ENCODE measurements at regions not wholly inside any gene's neighbourhood (a gene's known extent, or its start where the extent isn't known, plus 50 kb on each side); places are given as distances from the start of the nearest gene placed in this dataset.

GRCh38 chr4:157772907-157773306 is 399.9 kb downstream of the GASK1B start:
- Histone ChIP-seq H3K9me3 (ENCODE audit: control insufficient read depth, low read length) (no peaks in the 10 kb centered on the region), H3K27ac (ENCODE audit: low read depth in 1 of 2, low read length in 2 of 2) (no peak overlapping the region), H3K4me3 (ENCODE audit: low read length in 2 of 2) (no peak overlapping the region), H3K36me3 (ENCODE audit: control insufficient read depth in 1 of 2, insufficient read depth in 2 of 2, low read length in 1 of 2) (no peaks in the 10 kb centered on the region), H3K4me1 (ENCODE audit: control insufficient read depth in 1 of 2, insufficient read depth in 2 of 2, low read length in 2 of 2) (no peaks in the 10 kb centered on the region), H3K27me3 (ENCODE audit: control insufficient read depth in 1 of 2, insufficient read depth in 2 of 2, low read length in 1 of 2) (no peaks in the 10 kb centered on the region)
- intact Hi-C loops (cut with DNase I) = no loop called here
- 57 to 71% methylated on average over 1 of the region's 1 CpG for WGBS, 2 donors
- no peak for ATAC-seq (ENCODE audit: low FRiP score)
- no peak for DNase-seq

- no peak for DNase-seq
- 38 to 56% methylated on average over 1 of the region's 1 CpG for WGBS, 2 donors
- Histone ChIP-seq H3K4me1 (ENCODE audit: control insufficient read depth in 1 of 2, insufficient read depth in 2 of 2, low read length in 2 of 2) (no peaks in the 10 kb centered on the region), H3K27me3 (ENCODE audit: control insufficient read depth in 1 of 2, insufficient read depth in 2 of 2, low read length in 1 of 2) (no peaks in the 10 kb centered on the region), H3K4me3 (ENCODE audit: low read length in 2 of 2) (no peak overlapping the region), H3K9me3 (ENCODE audit: control insufficient read depth, low read length) (no peaks in the 10 kb centered on the region), H3K36me3 (ENCODE audit: control insufficient read depth in 1 of 2, insufficient read depth in 2 of 2, low read length in 1 of 2) (no peaks in the 10 kb centered on the region), H3K27ac (ENCODE audit: low read depth in 1 of 2, low read length in 2 of 2) (no peak overlapping the region)
- no peak for ATAC-seq (ENCODE audit: low FRiP score)
- intact Hi-C loops (cut with DNase I) = no loop called here
These were observed 404.4 kb downstream of the GASK1B start for GRCh38 chr4:157768419-157768818.

- 71% methylated on average over 1 of the region's 1 CpG for WGBS, 2 donors
- intact Hi-C loops (cut with DNase I) = no loop called here
- Histone ChIP-seq H3K4me3 (ENCODE audit: low read length in 2 of 2) (no peak overlapping the region), H3K4me1 (ENCODE audit: control insufficient read depth in 1 of 2, insufficient read depth in 2 of 2, low read length in 2 of 2) (no peaks in the 10 kb centered on the region), H3K27ac (ENCODE audit: low read depth in 1 of 2, low read length in 2 of 2) (no peak overlapping the region), H3K36me3 (ENCODE audit: control insufficient read depth in 1 of 2, insufficient read depth in 2 of 2, low read length in 1 of 2) (no peaks in the 10 kb centered on the region), H3K9me3 (ENCODE audit: control insufficient read depth, low read length) (no peaks in the 10 kb centered on the region), H3K27me3 (ENCODE audit: control insufficient read depth in 1 of 2, insufficient read depth in 2 of 2, low read length in 1 of 2) (no peaks in the 10 kb centered on the region)
- ATAC-seq (ENCODE audit: low FRiP score) (no peak), DNase-seq (no peak)
These were observed 409.3 kb downstream of the GASK1B start for GRCh38 chr4:157763490-157763889.

DNA sequence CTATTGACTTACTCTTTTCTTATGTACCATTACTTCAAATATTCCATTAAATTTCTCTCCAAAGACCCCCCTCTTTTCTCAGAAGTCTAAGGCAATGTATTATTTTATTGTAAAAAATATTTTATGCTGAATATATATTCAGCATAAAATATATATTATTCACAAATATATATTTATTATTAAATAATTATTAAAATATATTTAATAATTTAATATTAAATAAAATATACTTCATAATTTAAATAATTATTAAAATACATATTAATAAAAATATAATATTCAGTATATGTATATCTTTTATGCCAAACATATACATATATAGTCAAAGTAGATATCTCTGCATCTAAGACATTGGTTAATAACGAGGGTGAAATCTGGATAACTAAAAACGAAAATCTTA is 418.4 kb downstream of the GASK1B start:
- DNase-seq (no peak), ATAC-seq (ENCODE audit: low FRiP score) (no peak)
- no peaks in the 10 kb centered on the region for H3K9me3 ChIP-seq (ENCODE audit: control insufficient read depth, low read length)
- no peak overlapping the region for H3K4me3 ChIP-seq (ENCODE audit: low read length in 2 of 2)
- H3K27me3 ChIP-seq (ENCODE audit: control insufficient read depth in 1 of 2, insufficient read depth in 2 of 2, low read length in 1 of 2) = no peaks in the 10 kb centered on the region
- H3K4me1 ChIP-seq (ENCODE audit: control insufficient read depth in 1 of 2, insufficient read depth in 2 of 2, low read length in 2 of 2) = no peaks in the 10 kb centered on the region
- intact Hi-C loops (cut with DNase I) = no loop called here
- H3K27ac ChIP-seq (ENCODE audit: low read depth in 1 of 2, low read length in 2 of 2) = no peak overlapping the region
- 89 to 93% methylated on average over 2 of the region's 2 CpGs for WGBS, 2 donors
- H3K36me3 ChIP-seq (ENCODE audit: control insufficient read depth in 1 of 2, insufficient read depth in 2 of 2, low read length in 1 of 2) = no peaks in the 10 kb centered on the region

DNA sequence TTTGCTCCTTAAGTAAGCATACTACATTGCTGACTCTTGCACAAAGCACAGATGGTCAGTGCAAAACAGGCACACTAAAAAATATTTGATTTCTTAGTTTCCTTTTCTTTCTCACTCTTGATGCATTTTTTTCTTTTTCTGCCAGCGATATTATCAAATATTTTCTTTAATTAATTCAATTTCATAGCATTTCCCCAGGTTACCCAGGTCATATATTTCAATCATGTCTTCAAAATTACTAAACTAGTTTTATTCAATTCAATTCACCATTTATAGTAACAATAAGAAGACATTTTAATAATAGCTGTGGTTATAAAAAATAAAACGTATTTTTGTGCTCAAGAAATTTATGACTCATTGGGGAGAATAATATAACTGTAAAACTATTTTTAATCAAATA is 421.2 kb downstream of the GASK1B start:
- DNase-seq = no peak
- Histone ChIP-seq H3K36me3 (ENCODE audit: control insufficient read depth in 1 of 2, insufficient read depth in 2 of 2, low read length in 1 of 2) (no peaks in the 10 kb centered on the region), H3K4me1 (ENCODE audit: control insufficient read depth in 1 of 2, insufficient read depth in 2 of 2, low read length in 2 of 2) (no peaks in the 10 kb centered on the region), H3K4me3 (ENCODE audit: low read length in 2 of 2) (no peak overlapping the region), H3K9me3 (ENCODE audit: control insufficient read depth, low read length) (no peaks in the 10 kb centered on the region), H3K27me3 (ENCODE audit: control insufficient read depth in 1 of 2, insufficient read depth in 2 of 2, low read length in 1 of 2) (no peaks in the 10 kb centered on the region), H3K27ac (ENCODE audit: low read depth in 1 of 2, low read length in 2 of 2) (no peak overlapping the region)
- no peak for ATAC-seq (ENCODE audit: low FRiP score)
- intact Hi-C loops (cut with DNase I) = no loop called here
- whole genome bisulfite sequencing, 2 donors = 21 to 22% methylated on average over 2 of the region's 2 CpGs

- H3K27ac ChIP-seq (ENCODE audit: low read depth in 1 of 2, low read length in 2 of 2) = no peak overlapping the region
- H3K4me1 ChIP-seq (ENCODE audit: control insufficient read depth in 1 of 2, insufficient read depth in 2 of 2, low read length in 2 of 2) = no peaks in the 10 kb centered on the region
- no peaks in the 10 kb centered on the region for H3K9me3 ChIP-seq (ENCODE audit: control insufficient read depth, low read length)
- no peak for DNase-seq
- H3K4me3 ChIP-seq (ENCODE audit: low read length in 2 of 2) = no peak overlapping the region
- intact Hi-C loops (cut with DNase I) = no loop called here
- no peaks in the 10 kb centered on the region for H3K36me3 ChIP-seq (ENCODE audit: control insufficient read depth in 1 of 2, insufficient read depth in 2 of 2, low read length in 1 of 2)
- ATAC-seq (ENCODE audit: low FRiP score) = no peak
- 6 to 7% methylated on average over 1 of the region's 1 CpG for WGBS, 2 donors
- H3K27me3 ChIP-seq (ENCODE audit: control insufficient read depth in 1 of 2, insufficient read depth in 2 of 2, low read length in 1 of 2) = no peaks in the 10 kb centered on the region
These were observed 431.2 kb downstream of the GASK1B start for GRCh38 chr4:157741642-157742041.

GRCh38 chr4:157739242-157739641 is 433.6 kb downstream of the GASK1B start:
- Histone ChIP-seq H3K27me3 (ENCODE audit: control insufficient read depth in 1 of 2, insufficient read depth in 2 of 2, low read length in 1 of 2) (no peaks in the 10 kb centered on the region), H3K4me3 (ENCODE audit: low read length in 2 of 2) (no peak overlapping the region), H3K27ac (ENCODE audit: low read depth in 1 of 2, low read length in 2 of 2) (no peak overlapping the region), H3K9me3 (ENCODE audit: control insufficient read depth, low read length) (no peaks in the 10 kb centered on the region), H3K36me3 (ENCODE audit: control insufficient read depth in 1 of 2, insufficient read depth in 2 of 2, low read length in 1 of 2) (no peaks in the 10 kb centered on the region), H3K4me1 (ENCODE audit: control insufficient read depth in 1 of 2, insufficient read depth in 2 of 2, low read length in 2 of 2) (no peaks in the 10 kb centered on the region)
- intact Hi-C loops (cut with DNase I) = no loop called here
- DNase-seq (no peak), ATAC-seq (ENCODE audit: low FRiP score) (no peak)
- 34 to 42% methylated on average over 2 of the region's 2 CpGs for WGBS, 2 donors

- 95 to 97% methylated on average over 3 of the region's 3 CpGs for WGBS, 2 donors
- Histone ChIP-seq H3K9me3 (ENCODE audit: control insufficient read depth, low read length) (no peaks in the 10 kb centered on the region), H3K4me3 (ENCODE audit: low read length in 2 of 2) (no peak overlapping the region), H3K36me3 (ENCODE audit: control insufficient read depth in 1 of 2, insufficient read depth in 2 of 2, low read length in 1 of 2) (no peaks in the 10 kb centered on the region), H3K4me1 (ENCODE audit: control insufficient read depth in 1 of 2, insufficient read depth in 2 of 2, low read length in 2 of 2) (peaks cover 0 to 1% of the 10 kb centered on the region in 2 donors), H3K27me3 (ENCODE audit: control insufficient read depth in 1 of 2, insufficient read depth in 2 of 2, low read length in 1 of 2) (no peaks in the 10 kb centered on the region), H3K27ac (ENCODE audit: low read depth in 1 of 2, low read length in 2 of 2) (no peak overlapping the region)
- intact Hi-C loops (cut with DNase I) = no loop called here
- ATAC-seq (ENCODE audit: low FRiP score) = no peak
- no peak for DNase-seq
These were observed 444.6 kb downstream of the GASK1B start for GRCh38 chr4:157728215-157728614.

DNA sequence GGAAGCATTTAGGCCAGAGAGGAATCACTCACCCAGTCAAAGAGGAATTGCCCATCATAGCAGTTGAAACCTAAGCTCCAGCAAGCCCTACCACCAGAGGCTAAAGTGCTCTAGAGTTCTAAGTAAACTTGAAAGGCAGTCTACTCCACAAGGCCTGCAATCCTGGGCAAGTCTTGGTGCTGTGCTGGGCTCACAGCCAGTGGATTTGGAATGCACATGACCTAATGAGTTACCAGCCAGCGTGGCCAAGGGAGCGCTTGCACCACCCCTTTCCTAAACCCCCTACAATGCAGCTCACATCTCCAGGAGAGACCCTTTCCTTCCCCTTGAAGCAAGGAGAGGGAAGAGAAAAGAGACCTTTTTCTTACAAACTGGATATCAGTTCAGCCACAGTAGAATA is 445.7 kb downstream of the GASK1B start:
- DNase-seq (no peak), ATAC-seq (ENCODE audit: low FRiP score) (no peak)
- Histone ChIP-seq H3K9me3 (ENCODE audit: control insufficient read depth, low read length) (no peaks in the 10 kb centered on the region), H3K27ac (ENCODE audit: low read depth in 1 of 2, low read length in 2 of 2) (peak overlapping the region in 1 of 2 donors; percentile 10), H3K4me1 (ENCODE audit: control insufficient read depth in 1 of 2, insufficient read depth in 2 of 2, low read length in 2 of 2) (peaks cover 0 to 1% of the 10 kb centered on the region in 2 donors), H3K4me3 (ENCODE audit: low read length in 2 of 2) (no peak overlapping the region), H3K36me3 (ENCODE audit: control insufficient read depth in 1 of 2, insufficient read depth in 2 of 2, low read length in 1 of 2) (no peaks in the 10 kb centered on the region), H3K27me3 (ENCODE audit: control insufficient read depth in 1 of 2, insufficient read depth in 2 of 2, low read length in 1 of 2) (no peaks in the 10 kb centered on the region)
- 20 to 28% methylated on average over 2 of the region's 2 CpGs for WGBS, 2 donors
- intact Hi-C loops (cut with DNase I) = no loop called here

Measured in aorta (tissue), 5 donors.